ENCODE measurements at regions not wholly inside any gene's neighbourhood (a gene's known extent, or its start where the extent isn't known, plus 50 kb on each side); places are given as distances from the start of the nearest gene placed in this dataset.

GRCh38 chr5:30811298-30811697, 382.2 kb upstream of the CDH6 start:
- H3K4me3 ChIP-seq = no peak overlapping the region
- no peaks in the 10 kb centered on the region for H3K36me3 ChIP-seq
- no peaks in the 10 kb centered on the region for H3K4me1 ChIP-seq (ENCODE audit: insufficient read depth)
- TF ChIP-seq CTCF (IDR thresholded peaks at IDR 0.05) (no peak), EP300 (IDR thresholded peaks at IDR 0.05) (no peak), POLR2A (IDR thresholded peaks at IDR 0.05) (no peak)
- H3K9me3 ChIP-seq = no peaks in the 10 kb centered on the region
- H3K27ac ChIP-seq = no peak overlapping the region
- intact Hi-C loops (cut with DNase I) = no loop called here
- no peaks in the 10 kb centered on the region for H3K27me3 ChIP-seq
- DNase-seq = no peak
- 75 to 79% (median 76%) methylated on average over 3 of the region's 3 CpGs for WGBS, 3 donors

GRCh38 chr5:30809933-30810332, 383.6 kb upstream of the CDH6 start:
- no peaks in the 10 kb centered on the region for H3K4me1 ChIP-seq (ENCODE audit: insufficient read depth)
- WGBS, 3 donors = 63 to 72% (median 68%) methylated on average over 1 of the region's 1 CpG
- H3K4me3 ChIP-seq = no peak overlapping the region
- intact Hi-C loops (cut with DNase I) = no loop called here
- H3K27me3 ChIP-seq = no peaks in the 10 kb centered on the region
- H3K36me3 ChIP-seq = no peaks in the 10 kb centered on the region
- no peak overlapping the region for H3K27ac ChIP-seq
- no peaks in the 10 kb centered on the region for H3K9me3 ChIP-seq
- no peak for DNase-seq
- TF ChIP-seq CTCF (IDR thresholded peaks at IDR 0.05) = no peak
- no peak for TF ChIP-seq POLR2A (IDR thresholded peaks at IDR 0.05)
- no peak for TF ChIP-seq EP300 (IDR thresholded peaks at IDR 0.05)

- no peak overlapping the region for H3K27ac ChIP-seq
- intact Hi-C loops (cut with DNase I) = no loop called here
- 5 to 30% (median 8%) methylated on average over 2 of the region's 2 CpGs for WGBS, 3 donors
These were observed 384.5 kb upstream of the CDH6 start for GRCh38 chr5:30808996-30809395.

GRCh38 chr5:30804739-30805505, 388.6 kb upstream of the CDH6 start:
- intact Hi-C loops (cut with DNase I) = no loop called here
- Histone ChIP-seq H3K4me3 (no peak overlapping the region), H3K9me3 (no peaks in the 10 kb centered on the region), H3K27ac (no peak overlapping the region), H3K4me1 (ENCODE audit: insufficient read depth) (no peaks in the 10 kb centered on the region), H3K27me3 (no peaks in the 10 kb centered on the region), H3K36me3 (no peaks in the 10 kb centered on the region)
- TF ChIP-seq POLR2A (IDR thresholded peaks at IDR 0.05) (no peak), CTCF (IDR thresholded peaks at IDR 0.05) (no peak)
- no peak for DNase-seq
- WGBS, 3 donors = 44 to 56% (median 46%) methylated on average over 7 of the region's 7 CpGs

More at GRCh38 chr5:30808996-30809395, 384.5 kb upstream of the CDH6 start:
- no peaks in the 10 kb centered on the region for H3K27me3 ChIP-seq
- H3K4me1 ChIP-seq (ENCODE audit: insufficient read depth) = no peaks in the 10 kb centered on the region
- no peak for DNase-seq
- no peaks in the 10 kb centered on the region for H3K9me3 ChIP-seq
- H3K36me3 ChIP-seq = no peaks in the 10 kb centered on the region
- TF ChIP-seq POLR2A (IDR thresholded peaks at IDR 0.05) = no peak
- TF ChIP-seq EP300 (IDR thresholded peaks at IDR 0.05) = no peak
- H3K4me3 ChIP-seq = no peak overlapping the region

DNA sequence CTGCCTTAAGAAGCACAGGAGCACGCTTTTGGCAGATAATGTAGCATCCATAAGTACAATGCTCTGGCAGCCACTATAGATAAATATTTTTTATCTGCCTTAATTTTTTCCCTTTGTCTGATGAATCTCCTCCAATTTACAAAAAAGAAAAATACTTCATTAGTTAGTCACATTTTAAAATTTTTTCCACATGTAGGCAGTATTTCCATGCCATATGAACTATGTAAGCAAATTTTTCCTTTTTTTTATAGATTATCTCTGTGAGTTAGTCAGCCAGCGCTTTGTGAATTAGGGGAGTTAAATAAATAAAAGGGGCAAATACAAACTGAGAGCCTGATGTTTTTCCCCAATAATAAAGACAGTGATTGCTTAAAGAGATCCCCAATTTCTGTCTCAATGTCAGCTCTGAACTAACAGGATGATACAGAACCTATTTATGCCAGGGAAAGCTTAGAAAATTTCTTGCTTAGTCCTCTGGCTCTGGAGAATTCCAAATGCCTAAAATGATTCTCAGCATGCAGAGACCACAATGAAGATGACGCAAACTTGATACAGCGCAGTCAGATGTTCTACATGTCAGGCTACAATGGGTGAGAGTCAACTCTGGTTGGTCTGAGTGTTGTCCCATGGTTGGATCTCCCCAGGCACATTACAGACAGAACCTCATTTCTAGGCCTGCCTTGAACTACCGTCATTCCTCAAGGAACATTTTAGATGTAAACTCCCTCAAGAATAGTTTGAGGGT, 390.4 kb upstream of the CDH6 start:
- DNase-seq = no peak
- no peaks in the 10 kb centered on the region for H3K9me3 ChIP-seq
- no peak overlapping the region for H3K4me3 ChIP-seq
- H3K4me1 ChIP-seq (ENCODE audit: insufficient read depth) = no peaks in the 10 kb centered on the region
- no peaks in the 10 kb centered on the region for H3K36me3 ChIP-seq
- TF ChIP-seq EP300 (IDR thresholded peaks at IDR 0.05) (no peak), CTCF (IDR thresholded peaks at IDR 0.05) (no peak), POLR2A (IDR thresholded peaks at IDR 0.05) (no peak)
- H3K27ac ChIP-seq = no peak overlapping the region
- no peaks in the 10 kb centered on the region for H3K27me3 ChIP-seq
- intact Hi-C loops (cut with DNase I) = no loop called here
- 64 to 70% (median 70%) methylated on average over 5 of the region's 5 CpGs for WGBS, 3 donors

Data from ovary (tissue), 7 donors.